H1 (cell line): ENCODE measurements at regions not wholly inside any gene's neighbourhood (a gene's known extent, or its start where the extent isn't known, plus 50 kb on each side); places are given as distances from the start of the nearest gene placed in this dataset.

Source experiments
- CEBPB ChIP-seq: IDR thresholded peaks from 2 replicates; pipeline ENCODE4 v1.6.1; 2012; ENCODE audit warnings: low read depth, low read length
- E2F6 ChIP-seq: IDR thresholded peaks from 2 replicates; pipeline ENCODE4 v1.6.1; 2012; ENCODE audit warnings: inconsistent platforms
- EZH2 ChIP-seq: fragments of 200-600 bp; sonication (generic); IDR thresholded peaks from 2 replicates; pipeline ENCODE4 v1.7.1; 2012; ENCODE audit warnings: low read depth, mild to moderate bottlenecking, moderate library complexity, low read length, inconsistent platforms; ENCODE audit not compliant: severe bottlenecking
- GABPA ChIP-seq: IDR thresholded peaks from 2 replicates; pipeline ENCODE4 v1.6.1; 2011; ENCODE audit warnings: mild to moderate bottlenecking, low read length, moderate library complexity, borderline replicate concordance; ENCODE audit not compliant: insufficient read depth
- SIN3A ChIP-seq, 2 experiments: IDR thresholded peaks in 1 of 2; conservative IDR thresholded peaks in 1 of 2; 2 replicates each; pipeline ENCODE4 v1.6.1; 2011 to 2012; ENCODE audit warnings: low read length in 2 of 2, improper control_type of control experiment in 1 of 2, low read depth in 1 of 2, mild to moderate bottlenecking in 1 of 2
- SP2 ChIP-seq: IDR thresholded peaks from 2 replicates; pipeline ENCODE4 v1.6.1; 2012; ENCODE audit warnings: mild to moderate bottlenecking, low read length, inconsistent platforms
- SUZ12 ChIP-seq: fragments of 200-600 bp; sonication (generic); IDR thresholded peaks from 2 replicates; pipeline ENCODE4 v1.6.1; 2012; ENCODE audit warnings: mild to moderate bottlenecking, inconsistent platforms, low read length, moderate library complexity, mixed read lengths
- TAF1 ChIP-seq: IDR thresholded peaks from 2 replicates; pipeline ENCODE4 v1.6.1; 2011; ENCODE audit warnings: mild to moderate bottlenecking, low read depth, low read length
- TF ChIP-seq, protein P1 (sequence below), 3 experiments: IDR thresholded peaks; 1 replicate in 2 of 3; 2 replicates in 1 of 3; pipeline versions ENCODE4 v1.5.1 to v1.6.1; 2011; ENCODE audit warnings: low read length in 3 of 3, mild to moderate bottlenecking in 3 of 3, inconsistent platforms in 2 of 3, low read depth in 1 of 3, moderate library complexity in 1 of 3; ENCODE audit not compliant: insufficient read depth in 1 of 3; ENCODE audit errors: control extremely low read depth in 1 of 3
- TF ChIP-seq, protein P2 (sequence below): IDR thresholded peaks from 2 replicates; pipeline ENCODE4 v1.6.1; 2012; ENCODE audit warnings: inconsistent platforms
- TF ChIP-seq, protein P3 (sequence below): IDR thresholded peaks from 2 replicates; pipeline ENCODE4 v1.6.1; 2011; ENCODE audit warnings: low read depth, mild to moderate bottlenecking, low read length; ENCODE audit not compliant: insufficient read depth

DNA sequence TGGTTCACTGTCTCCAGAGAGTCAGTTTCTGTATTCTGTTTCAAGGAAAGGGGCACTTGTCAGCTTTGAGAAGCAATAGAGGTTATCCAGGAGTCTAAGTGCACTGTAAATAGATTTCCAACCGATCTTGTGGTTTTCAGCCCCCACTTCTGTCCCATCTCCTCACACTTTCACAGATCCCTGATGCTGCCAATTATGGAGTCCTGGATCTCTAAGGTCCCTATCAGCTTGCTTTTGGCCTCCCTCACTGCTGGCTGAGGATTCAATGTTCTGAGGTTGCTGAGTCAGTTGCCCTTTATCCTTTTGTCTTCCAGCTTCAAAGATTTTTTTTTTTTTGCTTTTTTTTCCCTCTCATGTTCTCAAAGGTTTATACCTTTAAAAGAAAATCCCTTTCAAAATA, 98.4 kb downstream of the DIRAS3 start:
- TF ChIP-seq EZH2: no peak
- TF ChIP-seq SUZ12: no peak
- TF ChIP-seq, protein P1, sequence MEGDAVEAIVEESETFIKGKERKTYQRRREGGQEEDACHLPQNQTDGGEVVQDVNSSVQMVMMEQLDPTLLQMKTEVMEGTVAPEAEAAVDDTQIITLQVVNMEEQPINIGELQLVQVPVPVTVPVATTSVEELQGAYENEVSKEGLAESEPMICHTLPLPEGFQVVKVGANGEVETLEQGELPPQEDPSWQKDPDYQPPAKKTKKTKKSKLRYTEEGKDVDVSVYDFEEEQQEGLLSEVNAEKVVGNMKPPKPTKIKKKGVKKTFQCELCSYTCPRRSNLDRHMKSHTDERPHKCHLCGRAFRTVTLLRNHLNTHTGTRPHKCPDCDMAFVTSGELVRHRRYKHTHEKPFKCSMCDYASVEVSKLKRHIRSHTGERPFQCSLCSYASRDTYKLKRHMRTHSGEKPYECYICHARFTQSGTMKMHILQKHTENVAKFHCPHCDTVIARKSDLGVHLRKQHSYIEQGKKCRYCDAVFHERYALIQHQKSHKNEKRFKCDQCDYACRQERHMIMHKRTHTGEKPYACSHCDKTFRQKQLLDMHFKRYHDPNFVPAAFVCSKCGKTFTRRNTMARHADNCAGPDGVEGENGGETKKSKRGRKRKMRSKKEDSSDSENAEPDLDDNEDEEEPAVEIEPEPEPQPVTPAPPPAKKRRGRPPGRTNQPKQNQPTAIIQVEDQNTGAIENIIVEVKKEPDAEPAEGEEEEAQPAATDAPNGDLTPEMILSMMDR (IDR thresholded peaks at IDR 0.05; ENCODE audit: control extremely low read depth in 1 of 3, insufficient read depth in 1 of 3, low read depth in 1 of 3, low read length in 3 of 3): no peak
- TF ChIP-seq TAF1: no peak
- TF ChIP-seq, protein P2, sequence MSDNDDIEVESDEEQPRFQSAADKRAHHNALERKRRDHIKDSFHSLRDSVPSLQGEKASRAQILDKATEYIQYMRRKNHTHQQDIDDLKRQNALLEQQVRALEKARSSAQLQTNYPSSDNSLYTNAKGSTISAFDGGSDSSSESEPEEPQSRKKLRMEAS: no peak
- TF ChIP-seq E2F6: no peak
- no peak for TF ChIP-seq CEBPB
- no peak for TF ChIP-seq SIN3A (conservative IDR thresholded peaks at IDR 0.05 in 1 of 2, IDR thresholded peaks at IDR 0.05 in 1 of 2; ENCODE audit: low read depth in 1 of 2, low read length in 2 of 2)
- TF ChIP-seq, protein P3, sequence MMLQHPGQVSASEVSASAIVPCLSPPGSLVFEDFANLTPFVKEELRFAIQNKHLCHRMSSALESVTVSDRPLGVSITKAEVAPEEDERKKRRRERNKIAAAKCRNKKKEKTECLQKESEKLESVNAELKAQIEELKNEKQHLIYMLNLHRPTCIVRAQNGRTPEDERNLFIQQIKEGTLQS: no peak
- no peak for TF ChIP-seq GABPA
- TF ChIP-seq SP2: no peak
